ENCODE measurements at regions not wholly inside any gene's neighbourhood (a gene's known extent, or its start where the extent isn't known, plus 50 kb on each side); places are given as distances from the start of the nearest gene placed in this dataset.

- TF ChIP-seq EZH2 (IDR thresholded peaks at IDR 0.05) (no peak), POLR2AphosphoS5 (IDR thresholded peaks at IDR 0.05; ENCODE audit: borderline replicate concordance, low read depth, low read length) (no peak), FOXP2 (optimal IDR thresholded peaks at IDR 0.05; ENCODE audit: control extremely low read depth, extremely low read length, insufficient read depth) (no peak)
Observed at GRCh38 chr9:90167914-90168313, 474.7 kb downstream of the DIRAS2 start.
